Liver (tissue), 3 donors: ENCODE measurements at regions not wholly inside any gene's neighbourhood (a gene's known extent, or its start where the extent isn't known, plus 50 kb on each side); places are given as distances from the start of the nearest gene placed in this dataset.
"Not testable (repeated sequence)": the region's sequence is repeated elsewhere in the genome, so short reads cannot be mapped to it uniquely, and the experiment has no call there.

Experiments
- FOXA2 ChIP-seq: IDR thresholded peaks from 2 replicates; pipeline ENCODE4 v1.6.1; 2016; ENCODE audit warnings: antibody characterized with exemption
- GABPA ChIP-seq, 2 donors: IDR thresholded peaks in 1 of 2; conservative IDR thresholded peaks in 1 of 2; 2 replicates each; pipeline ENCODE4 v1.6.1; 2016; ENCODE audit warnings: antibody characterized with exemption in 2 of 2, mild to moderate bottlenecking in 1 of 2, moderate library complexity in 1 of 2
- SP1 ChIP-seq: IDR thresholded peaks from 2 replicates; pipeline ENCODE4 v1.6.1; 2018; ENCODE audit warnings: antibody characterized with exemption, mild to moderate bottlenecking
- TAF1 ChIP-seq: conservative IDR thresholded peaks from 2 replicates; pipeline ENCODE4 v1.6.1; 2016; ENCODE audit warnings: antibody characterized with exemption, mild to moderate bottlenecking
- YY1 ChIP-seq: IDR thresholded peaks from 2 replicates; pipeline ENCODE4 v1.6.1; 2016; ENCODE audit warnings: antibody characterized with exemption, mild to moderate bottlenecking
- TF ChIP-seq, protein P1 (sequence below): fragments of 150-350 bp; IDR thresholded peaks from 2 replicates; pipeline ENCODE4 v1.5.1; 2017; ENCODE audit warnings: improper control_type of control experiment, low read depth, low read length; ENCODE audit not compliant: missing input control
- TF ChIP-seq, protein P2 (sequence below): IDR thresholded peaks from 2 replicates; pipeline ENCODE4 v1.6.1; 2016; ENCODE audit warnings: antibody characterized with exemption, mild to moderate bottlenecking
- TF ChIP-seq, protein P3 (sequence below): IDR thresholded peaks from 2 replicates; pipeline ENCODE4 v1.6.1; 2016; ENCODE audit warnings: antibody characterized with exemption
- donor health status: healthy.
- donor health status: healthy.

DNA sequence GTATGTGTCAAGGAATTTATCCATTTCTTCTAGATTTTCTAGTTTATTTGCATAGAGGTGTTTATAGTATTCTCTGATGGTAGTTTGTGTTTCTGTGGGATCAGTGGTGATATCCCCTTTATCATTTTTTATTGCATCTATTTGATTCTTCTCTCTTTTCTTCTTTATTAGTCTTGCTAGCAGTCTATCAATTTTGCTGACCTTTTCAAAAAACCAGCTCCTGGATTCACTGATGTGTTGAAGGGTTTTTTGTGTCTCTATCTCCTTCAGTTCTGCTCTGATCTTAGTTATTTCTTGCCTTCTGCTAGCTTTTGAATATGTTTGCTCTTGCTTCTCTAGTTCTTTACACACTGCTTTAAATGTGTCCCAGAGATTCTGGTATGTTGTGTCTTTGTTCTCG, 307.3 kb downstream of the RPS6KC1 start:
- TF ChIP-seq, protein P1, sequence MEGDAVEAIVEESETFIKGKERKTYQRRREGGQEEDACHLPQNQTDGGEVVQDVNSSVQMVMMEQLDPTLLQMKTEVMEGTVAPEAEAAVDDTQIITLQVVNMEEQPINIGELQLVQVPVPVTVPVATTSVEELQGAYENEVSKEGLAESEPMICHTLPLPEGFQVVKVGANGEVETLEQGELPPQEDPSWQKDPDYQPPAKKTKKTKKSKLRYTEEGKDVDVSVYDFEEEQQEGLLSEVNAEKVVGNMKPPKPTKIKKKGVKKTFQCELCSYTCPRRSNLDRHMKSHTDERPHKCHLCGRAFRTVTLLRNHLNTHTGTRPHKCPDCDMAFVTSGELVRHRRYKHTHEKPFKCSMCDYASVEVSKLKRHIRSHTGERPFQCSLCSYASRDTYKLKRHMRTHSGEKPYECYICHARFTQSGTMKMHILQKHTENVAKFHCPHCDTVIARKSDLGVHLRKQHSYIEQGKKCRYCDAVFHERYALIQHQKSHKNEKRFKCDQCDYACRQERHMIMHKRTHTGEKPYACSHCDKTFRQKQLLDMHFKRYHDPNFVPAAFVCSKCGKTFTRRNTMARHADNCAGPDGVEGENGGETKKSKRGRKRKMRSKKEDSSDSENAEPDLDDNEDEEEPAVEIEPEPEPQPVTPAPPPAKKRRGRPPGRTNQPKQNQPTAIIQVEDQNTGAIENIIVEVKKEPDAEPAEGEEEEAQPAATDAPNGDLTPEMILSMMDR, result not testable (repeated sequence)
- TF ChIP-seq SP1; GABPA (IDR thresholded peaks at IDR 0.05 in 1 of 2, conservative IDR thresholded peaks at IDR 0.05 in 1 of 2); FOXA2; YY1; TAF1: not testable (repeated sequence)
- TF ChIP-seq, protein P2, sequence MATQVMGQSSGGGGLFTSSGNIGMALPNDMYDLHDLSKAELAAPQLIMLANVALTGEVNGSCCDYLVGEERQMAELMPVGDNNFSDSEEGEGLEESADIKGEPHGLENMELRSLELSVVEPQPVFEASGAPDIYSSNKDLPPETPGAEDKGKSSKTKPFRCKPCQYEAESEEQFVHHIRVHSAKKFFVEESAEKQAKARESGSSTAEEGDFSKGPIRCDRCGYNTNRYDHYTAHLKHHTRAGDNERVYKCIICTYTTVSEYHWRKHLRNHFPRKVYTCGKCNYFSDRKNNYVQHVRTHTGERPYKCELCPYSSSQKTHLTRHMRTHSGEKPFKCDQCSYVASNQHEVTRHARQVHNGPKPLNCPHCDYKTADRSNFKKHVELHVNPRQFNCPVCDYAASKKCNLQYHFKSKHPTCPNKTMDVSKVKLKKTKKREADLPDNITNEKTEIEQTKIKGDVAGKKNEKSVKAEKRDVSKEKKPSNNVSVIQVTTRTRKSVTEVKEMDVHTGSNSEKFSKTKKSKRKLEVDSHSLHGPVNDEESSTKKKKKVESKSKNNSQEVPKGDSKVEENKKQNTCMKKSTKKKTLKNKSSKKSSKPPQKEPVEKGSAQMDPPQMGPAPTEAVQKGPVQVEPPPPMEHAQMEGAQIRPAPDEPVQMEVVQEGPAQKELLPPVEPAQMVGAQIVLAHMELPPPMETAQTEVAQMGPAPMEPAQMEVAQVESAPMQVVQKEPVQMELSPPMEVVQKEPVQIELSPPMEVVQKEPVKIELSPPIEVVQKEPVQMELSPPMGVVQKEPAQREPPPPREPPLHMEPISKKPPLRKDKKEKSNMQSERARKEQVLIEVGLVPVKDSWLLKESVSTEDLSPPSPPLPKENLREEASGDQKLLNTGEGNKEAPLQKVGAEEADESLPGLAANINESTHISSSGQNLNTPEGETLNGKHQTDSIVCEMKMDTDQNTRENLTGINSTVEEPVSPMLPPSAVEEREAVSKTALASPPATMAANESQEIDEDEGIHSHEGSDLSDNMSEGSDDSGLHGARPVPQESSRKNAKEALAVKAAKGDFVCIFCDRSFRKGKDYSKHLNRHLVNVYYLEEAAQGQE, result not testable (repeated sequence)
- TF ChIP-seq, protein P3, sequence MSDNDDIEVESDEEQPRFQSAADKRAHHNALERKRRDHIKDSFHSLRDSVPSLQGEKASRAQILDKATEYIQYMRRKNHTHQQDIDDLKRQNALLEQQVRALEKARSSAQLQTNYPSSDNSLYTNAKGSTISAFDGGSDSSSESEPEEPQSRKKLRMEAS, result not testable (repeated sequence)
